Hepatocyte (in vitro differentiated cells): ENCODE measurements at regions not wholly inside any gene's neighbourhood (a gene's known extent, or its start where the extent isn't known, plus 50 kb on each side); places are given as distances from the start of the nearest gene placed in this dataset.

Experiments
- DNase-seq: peaks from one replicate; pipeline ENCODE4 v3.0.0-alpha.2; 2016; ENCODE audit warnings: low spot score
- H2AFZ ChIP-seq: fragments of 200-600 bp; sonication (generic); 2 replicates; pipeline ENCODE4 v1.6.0; 2016; ENCODE audit warnings: antibody characterized with exemption, mild to moderate bottlenecking
- H3K27ac ChIP-seq: fragments of 200-600 bp; sonication (generic); 2 replicates; pipeline ENCODE4 v1.5.1; 2016; ENCODE audit warnings: mild to moderate bottlenecking
- H3K27me3 ChIP-seq: fragments of 200-600 bp; sonication (generic); 2 replicates; pipeline ENCODE4 v1.6.1; 2016
- H3K36me3 ChIP-seq: fragments of 200-600 bp; sonication (generic); replicated peaks from 2 replicates; pipeline ENCODE4 v1.5.1; 2016; ENCODE audit warnings: low read depth; ENCODE audit not compliant: insufficient read depth
- H3K4me1 ChIP-seq: fragments of 200-600 bp; sonication (generic); 2 replicates; pipeline ENCODE4 v1.5.1; 2016; ENCODE audit warnings: mild to moderate bottlenecking, moderate library complexity; ENCODE audit not compliant: insufficient read depth
- H3K4me2 ChIP-seq: fragments of 200-600 bp; sonication (generic); 2 replicates; pipeline ENCODE4 v1.6.0; 2016
- H3K4me3 ChIP-seq: fragments of 200-600 bp; sonication (generic); 2 replicates; pipeline ENCODE4 v1.5.1; 2016; ENCODE audit warnings: mild to moderate bottlenecking
- H3K79me2 ChIP-seq: fragments of 200-600 bp; sonication (generic); 2 replicates; pipeline ENCODE4 v1.6.0; 2017; ENCODE audit warnings: mild to moderate bottlenecking
- H3K9me2 ChIP-seq: fragments of 200-600 bp; sonication (generic); replicated peaks from 2 replicates; pipeline ENCODE4 v1.6.0; 2017; ENCODE audit warnings: mild to moderate bottlenecking; ENCODE audit not compliant: insufficient read depth
- H3K9me3 ChIP-seq: fragments of 200-600 bp; sonication (generic); 2 replicates; pipeline ENCODE4 v1.5.1; 2016; ENCODE audit warnings: low read depth, mild to moderate bottlenecking
- H4K20me1 ChIP-seq: fragments of 200-600 bp; sonication (generic); 2 replicates; pipeline ENCODE4 v1.6.0; 2016; ENCODE audit warnings: mild to moderate bottlenecking; ENCODE audit not compliant: insufficient read depth, poor library complexity, severe bottlenecking
- CTCF ChIP-seq: fragments of 200-600 bp; sonication (generic); IDR thresholded peaks from 2 replicates; pipeline ENCODE4 v1.5.1; 2016; ENCODE audit warnings: antibody characterized with exemption, mild to moderate bottlenecking; ENCODE audit not compliant: poor library complexity
- EZH2 ChIP-seq: fragments of 200-600 bp; sonication (generic); IDR thresholded peaks from 2 replicates; pipeline ENCODE4 v1.6.1; 2016; ENCODE audit warnings: antibody characterized with exemption, mild to moderate bottlenecking, borderline replicate concordance
- EZH2phosphoT487 ChIP-seq: fragments of 200-600 bp; sonication (generic); IDR thresholded peaks from one replicate; pipeline ENCODE4 v1.6.1; 2018; ENCODE audit warnings: antibody characterized with exemption, mild to moderate bottlenecking, low read depth, moderate library complexity; ENCODE audit not compliant: unreplicated experiment, severe bottlenecking
- WGBS: methylation state at CpG from one replicate; pipeline ENCODE4 v1.1.6; 2016; ENCODE audit warnings: low lambda C conversion rate; ENCODE audit errors: missing lambda C conversion rate; 5-methylcytosine and 5-hydroxymethylcytosine counted together

GRCh38 chr2:59018737-59019136, 777.6 kb upstream of the FANCL start:
- H3K79me2 ChIP-seq = no peaks in the 10 kb centered on the region

GRCh38 chr2:59015027-59015426, 773.9 kb upstream of the FANCL start:
- DNase-seq = no peak
- 83% methylated on average over 6 of the region's 6 CpGs for WGBS
- H3K9me2 ChIP-seq = no peaks in the 10 kb centered on the region

More at GRCh38 chr2:59018737-59019136, 777.6 kb upstream of the FANCL start:
- no peaks in the 10 kb centered on the region for H3K27me3 ChIP-seq
- H3K4me3 ChIP-seq = no peak overlapping the region
- H4K20me1 ChIP-seq = no peaks in the 10 kb centered on the region
- DNase-seq = no peak
- H3K9me2 ChIP-seq = no peaks in the 10 kb centered on the region
- no peak overlapping the region for H3K4me2 ChIP-seq
- H3K9me3 ChIP-seq = no peaks in the 10 kb centered on the region
- H3K4me1 ChIP-seq = no peaks in the 10 kb centered on the region
- H3K36me3 ChIP-seq = no peaks in the 10 kb centered on the region
- H3K27ac ChIP-seq = no peak overlapping the region
- TF ChIP-seq EZH2phosphoT487 (no peak), EZH2 (no peak), CTCF (no peak)
- 91% methylated on average over 3 of the region's 3 CpGs for WGBS
- no peak overlapping the region for H2AFZ ChIP-seq

GRCh38 chr2:59012971-59013370, 771.8 kb upstream of the FANCL start:
- Histone ChIP-seq H4K20me1 (no peaks in the 10 kb centered on the region), H3K9me3 (no peaks in the 10 kb centered on the region), H3K79me2 (no peaks in the 10 kb centered on the region), H2AFZ (no peak overlapping the region), H3K9me2 (no peaks in the 10 kb centered on the region), H3K4me2 (no peak overlapping the region), H3K27ac (no peak overlapping the region), H3K4me3 (no peak overlapping the region), H3K27me3 (no peaks in the 10 kb centered on the region), H3K36me3 (no peaks in the 10 kb centered on the region), H3K4me1 (no peaks in the 10 kb centered on the region)
- TF ChIP-seq EZH2phosphoT487 (no peak), EZH2 (no peak), CTCF (no peak)
- no peak for DNase-seq
- WGBS = 100% methylated on average over 1 of the region's 1 CpG

More at GRCh38 chr2:59015027-59015426, 773.9 kb upstream of the FANCL start:
- Histone ChIP-seq H3K79me2 (no peaks in the 10 kb centered on the region), H3K27ac (no peak overlapping the region), H4K20me1 (no peaks in the 10 kb centered on the region), H3K9me3 (no peaks in the 10 kb centered on the region), H3K4me3 (no peak overlapping the region), H3K36me3 (no peaks in the 10 kb centered on the region), H3K4me2 (no peak overlapping the region), H3K27me3 (no peaks in the 10 kb centered on the region), H3K4me1 (no peaks in the 10 kb centered on the region), H2AFZ (no peak overlapping the region)
- TF ChIP-seq CTCF = no peak
- no peak for TF ChIP-seq EZH2phosphoT487
- TF ChIP-seq EZH2 = no peak

GRCh38 chr2:59012234-59012633, 771.1 kb upstream of the FANCL start:
- Histone ChIP-seq H3K79me2 (no peaks in the 10 kb centered on the region), H3K27ac (no peak overlapping the region), H3K36me3 (no peaks in the 10 kb centered on the region), H3K4me3 (no peak overlapping the region), H3K9me3 (no peaks in the 10 kb centered on the region), H3K4me2 (no peak overlapping the region), H4K20me1 (no peaks in the 10 kb centered on the region), H3K27me3 (no peaks in the 10 kb centered on the region), H3K9me2 (no peaks in the 10 kb centered on the region), H3K4me1 (no peaks in the 10 kb centered on the region), H2AFZ (no peak overlapping the region)
- no peak for TF ChIP-seq CTCF
- no peak for DNase-seq
- 70% methylated on average over 5 of the region's 5 CpGs for WGBS
